Right renal cortex interstitium (tissue), 3 donors: ENCODE measurements at regions not wholly inside any gene's neighbourhood (a gene's known extent, or its start where the extent isn't known, plus 50 kb on each side); places are given as distances from the start of the nearest gene placed in this dataset.

Experiments used
- DNase-seq, 3 donors: peaks; one replicate each; pipeline ENCODE4 v3.0.0-alpha.2; 2013; ENCODE audit warnings: low read depth in 3 of 3, low spot score in 2 of 3

GRCh38 chr2:78417355-78417754, 608.1 kb upstream of the REG3G start:
- peak in 2 of 3 donors; percentile 2 for DNase-seq

- no peak for DNase-seq
These were observed 607.5 kb upstream of the REG3G start for GRCh38 chr2:78418021-78418420.

GRCh38 chr2:78420132-78420531, 605.4 kb upstream of the REG3G start:
- no peak for DNase-seq

- DNase-seq: no peak
These were observed 601.9 kb upstream of the REG3G start for GRCh38 chr2:78423631-78424030.

- no peak for DNase-seq
These were observed 598.3 kb upstream of the REG3G start for GRCh38 chr2:78427170-78427569.

GRCh38 chr2:78431241-78431640, 594.3 kb upstream of the REG3G start:
- no peak for DNase-seq

GRCh38 chr2:78439122-78439521, 586.4 kb upstream of the REG3G start:
- no peak for DNase-seq

GRCh38 chr2:78455586-78455985, 569.9 kb upstream of the REG3G start:
- DNase-seq: no peak

- no peak for DNase-seq
These were observed 568.2 kb upstream of the REG3G start for GRCh38 chr2:78457269-78457668.

- DNase-seq: no peak
These were observed 559.8 kb upstream of the REG3G start for GRCh38 chr2:78465707-78466106.

GRCh38 chr2:78476619-78477229, 548.8 kb upstream of the REG3G start:
- no peak for DNase-seq

GRCh38 chr2:78486565-78486964, 538.9 kb upstream of the REG3G start:
- DNase-seq: no peak

GRCh38 chr2:78498125-78498524, 527.4 kb upstream of the REG3G start:
- DNase-seq: no peak

GRCh38 chr2:78506301-78506700, 519.2 kb upstream of the REG3G start:
- no peak for DNase-seq

GRCh38 chr2:78521938-78522337, 503.6 kb upstream of the REG3G start:
- no peak for DNase-seq

- DNase-seq: no peak
These were observed 492.6 kb upstream of the REG3G start for GRCh38 chr2:78532762-78533379.

GRCh38 chr2:78535395-78535794, 490.1 kb upstream of the REG3G start:
- no peak for DNase-seq

GRCh38 chr2:78538322-78538721, 487.2 kb upstream of the REG3G start:
- no peak for DNase-seq

GRCh38 chr2:78540255-78540654, 485.2 kb upstream of the REG3G start:
- DNase-seq: no peak

GRCh38 chr2:78541088-78541450, 484.4 kb upstream of the REG3G start:
- DNase-seq: no peak

GRCh38 chr2:78541451-78542267, 483.8 kb upstream of the REG3G start:
- DNase-seq: no peak

- no peak for DNase-seq
These were observed 478.7 kb upstream of the REG3G start for GRCh38 chr2:78546843-78547242.
